ENCODE measurements at regions not wholly inside any gene's neighbourhood (a gene's known extent, or its start where the extent isn't known, plus 50 kb on each side); places are given as distances from the start of the nearest gene placed in this dataset.

DNA sequence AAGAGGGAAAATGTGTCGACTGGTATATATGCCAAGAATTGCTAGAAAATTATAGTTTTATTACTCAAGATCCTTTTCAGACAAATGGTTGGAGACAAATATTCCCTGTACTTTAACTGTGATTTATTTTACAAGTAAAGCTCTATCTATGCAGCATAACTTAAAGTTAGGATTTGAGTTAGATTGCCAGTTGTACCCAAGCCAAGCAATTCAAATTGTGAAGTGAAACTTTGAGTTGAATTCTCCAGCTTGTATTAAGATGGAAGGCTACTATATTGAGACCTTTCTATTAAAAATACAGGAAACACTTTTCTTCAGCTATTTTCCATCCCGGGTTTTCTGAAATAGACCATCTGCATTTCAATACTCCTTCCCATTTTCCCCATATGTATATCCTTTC is 333.1 kb upstream of the RBMS3 start:
- TF ChIP-seq EZH2phosphoT487 (IDR thresholded peaks at IDR 0.05; ENCODE audit: borderline replicate concordance): no peak
- TF ChIP-seq, protein P1, sequence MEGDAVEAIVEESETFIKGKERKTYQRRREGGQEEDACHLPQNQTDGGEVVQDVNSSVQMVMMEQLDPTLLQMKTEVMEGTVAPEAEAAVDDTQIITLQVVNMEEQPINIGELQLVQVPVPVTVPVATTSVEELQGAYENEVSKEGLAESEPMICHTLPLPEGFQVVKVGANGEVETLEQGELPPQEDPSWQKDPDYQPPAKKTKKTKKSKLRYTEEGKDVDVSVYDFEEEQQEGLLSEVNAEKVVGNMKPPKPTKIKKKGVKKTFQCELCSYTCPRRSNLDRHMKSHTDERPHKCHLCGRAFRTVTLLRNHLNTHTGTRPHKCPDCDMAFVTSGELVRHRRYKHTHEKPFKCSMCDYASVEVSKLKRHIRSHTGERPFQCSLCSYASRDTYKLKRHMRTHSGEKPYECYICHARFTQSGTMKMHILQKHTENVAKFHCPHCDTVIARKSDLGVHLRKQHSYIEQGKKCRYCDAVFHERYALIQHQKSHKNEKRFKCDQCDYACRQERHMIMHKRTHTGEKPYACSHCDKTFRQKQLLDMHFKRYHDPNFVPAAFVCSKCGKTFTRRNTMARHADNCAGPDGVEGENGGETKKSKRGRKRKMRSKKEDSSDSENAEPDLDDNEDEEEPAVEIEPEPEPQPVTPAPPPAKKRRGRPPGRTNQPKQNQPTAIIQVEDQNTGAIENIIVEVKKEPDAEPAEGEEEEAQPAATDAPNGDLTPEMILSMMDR (IDR thresholded peaks at IDR 0.05 in 2 of 3, conservative IDR thresholded peaks at IDR 0.05 in 1 of 3; ENCODE audit: borderline replicate concordance in 1 of 3, insufficient read depth in 1 of 3, low read depth in 2 of 3, low read length in 2 of 3): no peak
- TF ChIP-seq, protein P2, sequence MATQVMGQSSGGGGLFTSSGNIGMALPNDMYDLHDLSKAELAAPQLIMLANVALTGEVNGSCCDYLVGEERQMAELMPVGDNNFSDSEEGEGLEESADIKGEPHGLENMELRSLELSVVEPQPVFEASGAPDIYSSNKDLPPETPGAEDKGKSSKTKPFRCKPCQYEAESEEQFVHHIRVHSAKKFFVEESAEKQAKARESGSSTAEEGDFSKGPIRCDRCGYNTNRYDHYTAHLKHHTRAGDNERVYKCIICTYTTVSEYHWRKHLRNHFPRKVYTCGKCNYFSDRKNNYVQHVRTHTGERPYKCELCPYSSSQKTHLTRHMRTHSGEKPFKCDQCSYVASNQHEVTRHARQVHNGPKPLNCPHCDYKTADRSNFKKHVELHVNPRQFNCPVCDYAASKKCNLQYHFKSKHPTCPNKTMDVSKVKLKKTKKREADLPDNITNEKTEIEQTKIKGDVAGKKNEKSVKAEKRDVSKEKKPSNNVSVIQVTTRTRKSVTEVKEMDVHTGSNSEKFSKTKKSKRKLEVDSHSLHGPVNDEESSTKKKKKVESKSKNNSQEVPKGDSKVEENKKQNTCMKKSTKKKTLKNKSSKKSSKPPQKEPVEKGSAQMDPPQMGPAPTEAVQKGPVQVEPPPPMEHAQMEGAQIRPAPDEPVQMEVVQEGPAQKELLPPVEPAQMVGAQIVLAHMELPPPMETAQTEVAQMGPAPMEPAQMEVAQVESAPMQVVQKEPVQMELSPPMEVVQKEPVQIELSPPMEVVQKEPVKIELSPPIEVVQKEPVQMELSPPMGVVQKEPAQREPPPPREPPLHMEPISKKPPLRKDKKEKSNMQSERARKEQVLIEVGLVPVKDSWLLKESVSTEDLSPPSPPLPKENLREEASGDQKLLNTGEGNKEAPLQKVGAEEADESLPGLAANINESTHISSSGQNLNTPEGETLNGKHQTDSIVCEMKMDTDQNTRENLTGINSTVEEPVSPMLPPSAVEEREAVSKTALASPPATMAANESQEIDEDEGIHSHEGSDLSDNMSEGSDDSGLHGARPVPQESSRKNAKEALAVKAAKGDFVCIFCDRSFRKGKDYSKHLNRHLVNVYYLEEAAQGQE (IDR thresholded peaks at IDR 0.05; ENCODE audit: low read depth): no peak
- TF ChIP-seq, protein P3, sequence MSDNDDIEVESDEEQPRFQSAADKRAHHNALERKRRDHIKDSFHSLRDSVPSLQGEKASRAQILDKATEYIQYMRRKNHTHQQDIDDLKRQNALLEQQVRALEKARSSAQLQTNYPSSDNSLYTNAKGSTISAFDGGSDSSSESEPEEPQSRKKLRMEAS (IDR thresholded peaks at IDR 0.05): no peak
- no peak for TF ChIP-seq SP1 (IDR thresholded peaks at IDR 0.05; ENCODE audit: low read depth)
- TF ChIP-seq EZH2 (IDR thresholded peaks at IDR 0.05): no peak
- TF ChIP-seq POLR2A (IDR thresholded peaks at IDR 0.05; ENCODE audit: borderline replicate concordance, extremely low read depth, insufficient read depth, insufficient read length): no peak
- TF ChIP-seq TCF7L2 (IDR thresholded peaks at IDR 0.05; ENCODE audit: borderline replicate concordance, extremely low read depth, insufficient read depth, insufficient read length): no peak

Data from HCT116 (cell line).